Subcutaneous abdominal adipose tissue (tissue), 5 donors: ENCODE measurements at regions not wholly inside any gene's neighbourhood (a gene's known extent, or its start where the extent isn't known, plus 50 kb on each side); places are given as distances from the start of the nearest gene placed in this dataset.

Experiments used
- H3K27ac ChIP-seq: one replicate; pipeline ENCODE4 v1.7.0; 2013; ENCODE audit warnings: low read depth, mild to moderate bottlenecking, inconsistent platforms, low read length, moderate library complexity
- H3K27me3 ChIP-seq, 5 donors: one replicate each; pipeline ENCODE4 v1.7.0; 2013; ENCODE audit warnings: low read length in 5 of 5, inconsistent platforms in 1 of 5; ENCODE audit not compliant: control insufficient read depth in 5 of 5, insufficient read depth in 4 of 5
- H3K36me3 ChIP-seq, 5 donors: one replicate each; pipeline ENCODE4 v1.7.0; 2013; ENCODE audit warnings: low read length in 5 of 5; ENCODE audit not compliant: control insufficient read depth in 5 of 5, insufficient read depth in 5 of 5
- H3K4me1 ChIP-seq, 5 donors: one replicate each; pipeline ENCODE4 v1.7.0; 2013; ENCODE audit warnings: low read length in 5 of 5, mild to moderate bottlenecking in 3 of 5, moderate library complexity in 1 of 5; ENCODE audit not compliant: control insufficient read depth in 5 of 5, insufficient read depth in 5 of 5
- H3K4me3 ChIP-seq, 5 donors: one replicate each; pipeline ENCODE4 v1.7.0; 2013; ENCODE audit warnings: low read length in 5 of 5, low read depth in 1 of 5
- H3K9ac ChIP-seq, 5 donors: one replicate each; pipeline ENCODE4 v1.7.0; 2013; ENCODE audit warnings: low read length in 5 of 5, mild to moderate bottlenecking in 4 of 5, moderate library complexity in 3 of 5
- H3K9me3 ChIP-seq, 5 donors: one replicate each; pipeline ENCODE4 v1.7.0; 2013; ENCODE audit warnings: low read length in 5 of 5; ENCODE audit not compliant: control insufficient read depth in 5 of 5
- donor health status: healthy.
- donor health status: healthy.
- donor health status: healthy.
- donor health status: healthy.
- donor health status: healthy.

GRCh38 chr15:87753539-87753938, 503.0 kb downstream of the NTRK3 start:
- no peaks in the 10 kb centered on the region for H3K36me3 ChIP-seq
- no peak overlapping the region for H3K27ac ChIP-seq
- H3K27me3 ChIP-seq = no peaks in the 10 kb centered on the region
- H3K9me3 ChIP-seq = no peaks in the 10 kb centered on the region
- no peak overlapping the region for H3K4me3 ChIP-seq
- H3K9ac ChIP-seq = no peak overlapping the region
- H3K4me1 ChIP-seq = peaks cover 2 to 15% (median 11%) of the 10 kb centered on the region in 5 donors

GRCh38 chr15:87752250-87752951, 504.1 kb downstream of the NTRK3 start:
- Histone ChIP-seq H3K4me1 (peaks cover 2 to 15% (median 11%) of the 10 kb centered on the region in 5 donors), H3K9me3 (no peaks in the 10 kb centered on the region), H3K27me3 (no peaks in the 10 kb centered on the region), H3K27ac (no peak overlapping the region), H3K4me3 (no peak overlapping the region), H3K36me3 (no peaks in the 10 kb centered on the region), H3K9ac (no peak overlapping the region)

GRCh38 chr15:87748483-87748882, 508.1 kb downstream of the NTRK3 start:
- Histone ChIP-seq H3K4me1 (peaks cover 2 to 15% (median 11%) of the 10 kb centered on the region in 5 donors), H3K4me3 (no peak overlapping the region), H3K36me3 (no peaks in the 10 kb centered on the region)

GRCh38 chr15:87747087-87747486, 509.5 kb downstream of the NTRK3 start:
- no peaks in the 10 kb centered on the region for H3K9me3 ChIP-seq
- no peaks in the 10 kb centered on the region for H3K27me3 ChIP-seq
- no peak overlapping the region for H3K4me3 ChIP-seq
- H3K36me3 ChIP-seq = no peaks in the 10 kb centered on the region
- H3K4me1 ChIP-seq = peaks cover under 1 to 5% (median 2%) of the 10 kb centered on the region in 5 donors
- no peak overlapping the region for H3K9ac ChIP-seq
- H3K27ac ChIP-seq = no peak overlapping the region

More at GRCh38 chr15:87748483-87748882, 508.1 kb downstream of the NTRK3 start:
- Histone ChIP-seq H3K27me3 (no peaks in the 10 kb centered on the region), H3K9ac (no peak overlapping the region), H3K27ac (no peak overlapping the region), H3K9me3 (no peaks in the 10 kb centered on the region)

GRCh38 chr15:87746333-87746732, 510.2 kb downstream of the NTRK3 start:
- Histone ChIP-seq H3K4me1 (peaks cover 0 to 4% (median 0%) of the 10 kb centered on the region in 5 donors), H3K27ac (no peak overlapping the region), H3K9ac (no peak overlapping the region), H3K9me3 (no peaks in the 10 kb centered on the region), H3K4me3 (no peak overlapping the region), H3K36me3 (no peaks in the 10 kb centered on the region), H3K27me3 (no peaks in the 10 kb centered on the region)

- H3K27ac ChIP-seq = no peak overlapping the region
Observed at GRCh38 chr15:87744815-87745214, 511.7 kb downstream of the NTRK3 start.

GRCh38 chr15:87743562-87743961, 513.0 kb downstream of the NTRK3 start:
- Histone ChIP-seq H3K27ac (no peak overlapping the region), H3K9ac (no peak overlapping the region), H3K9me3 (no peaks in the 10 kb centered on the region), H3K4me3 (no peak overlapping the region), H3K27me3 (no peaks in the 10 kb centered on the region), H3K36me3 (no peaks in the 10 kb centered on the region), H3K4me1 (peaks cover 0 to 4% (median 0%) of the 10 kb centered on the region in 5 donors)

More at GRCh38 chr15:87744815-87745214, 511.7 kb downstream of the NTRK3 start:
- Histone ChIP-seq H3K4me3 (no peak overlapping the region), H3K4me1 (peaks cover 0 to 4% (median 0%) of the 10 kb centered on the region in 5 donors), H3K27me3 (no peaks in the 10 kb centered on the region), H3K36me3 (no peaks in the 10 kb centered on the region), H3K9ac (no peak overlapping the region), H3K9me3 (no peaks in the 10 kb centered on the region)

- no peak overlapping the region for H3K4me3 ChIP-seq
- no peaks in the 10 kb centered on the region for H3K36me3 ChIP-seq
- H3K4me1 ChIP-seq = peaks cover 0 to 4% (median 0%) of the 10 kb centered on the region in 5 donors
- no peak overlapping the region for H3K9ac ChIP-seq
- H3K27ac ChIP-seq = no peak overlapping the region
- H3K9me3 ChIP-seq = no peaks in the 10 kb centered on the region
- H3K27me3 ChIP-seq = no peaks in the 10 kb centered on the region
Observed at GRCh38 chr15:87741350-87741749, 515.2 kb downstream of the NTRK3 start.

- H3K9ac ChIP-seq = no peak overlapping the region
- no peaks in the 10 kb centered on the region for H3K36me3 ChIP-seq
- no peaks in the 10 kb centered on the region for H3K9me3 ChIP-seq
- H3K4me3 ChIP-seq = no peak overlapping the region
- H3K27me3 ChIP-seq = no peaks in the 10 kb centered on the region
- H3K27ac ChIP-seq = no peak overlapping the region
- H3K4me1 ChIP-seq = peaks cover 0 to 4% (median 0%) of the 10 kb centered on the region in 5 donors
Observed at GRCh38 chr15:87740655-87741344, 515.7 kb downstream of the NTRK3 start.

GRCh38 chr15:87739866-87740265, 516.7 kb downstream of the NTRK3 start:
- Histone ChIP-seq H3K36me3 (no peaks in the 10 kb centered on the region), H3K4me3 (no peak overlapping the region), H3K9me3 (no peaks in the 10 kb centered on the region), H3K27ac (no peak overlapping the region), H3K27me3 (no peaks in the 10 kb centered on the region), H3K4me1 (peaks cover 0 to 4% (median 0%) of the 10 kb centered on the region in 5 donors), H3K9ac (no peak overlapping the region)
